HG03280 (cell line): ENCODE measurements at regions not wholly inside any gene's neighbourhood (a gene's known extent, or its start where the extent isn't known, plus 50 kb on each side); places are given as distances from the start of the nearest gene placed in this dataset.

ENCODE experiments used
- ATAC-seq: cut with Tn5 transposase; IDR thresholded peaks from one replicate; pipeline ENCODE4 v1.9.1; 2021; ENCODE audit warnings: mild to moderate bottlenecking, moderate library complexity; ENCODE audit not compliant: unreplicated experiment

GRCh38 chr12:23431006-23431405 is 518.5 kb downstream of the SOX5 start:
- no peak for ATAC-seq

GRCh38 chr12:23433121-23433520 is 516.3 kb downstream of the SOX5 start:
- no peak for ATAC-seq

DNA sequence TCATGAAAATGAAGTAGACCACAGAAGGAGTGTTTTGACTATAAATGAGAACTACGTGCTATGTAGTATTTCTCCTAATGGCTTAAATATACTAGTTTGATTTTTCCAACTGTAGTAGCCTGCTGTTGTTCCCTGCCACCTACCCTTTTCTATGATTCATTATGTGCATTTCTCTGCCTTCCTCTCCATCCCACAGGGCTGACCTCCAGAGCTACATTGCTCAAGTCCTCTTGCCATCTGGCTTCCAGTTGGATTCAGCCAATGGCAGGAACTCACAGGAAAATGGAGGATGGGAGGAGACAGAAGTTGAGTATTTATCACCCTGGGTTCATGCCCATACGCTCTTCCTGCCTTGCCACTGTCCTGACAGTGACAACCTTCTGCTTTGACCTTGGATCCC is 515.3 kb downstream of the SOX5 start:
- no peak for ATAC-seq

- ATAC-seq = no peak
Observed at GRCh38 chr12:23446746-23447145, 502.7 kb downstream of the SOX5 start.

DNA sequence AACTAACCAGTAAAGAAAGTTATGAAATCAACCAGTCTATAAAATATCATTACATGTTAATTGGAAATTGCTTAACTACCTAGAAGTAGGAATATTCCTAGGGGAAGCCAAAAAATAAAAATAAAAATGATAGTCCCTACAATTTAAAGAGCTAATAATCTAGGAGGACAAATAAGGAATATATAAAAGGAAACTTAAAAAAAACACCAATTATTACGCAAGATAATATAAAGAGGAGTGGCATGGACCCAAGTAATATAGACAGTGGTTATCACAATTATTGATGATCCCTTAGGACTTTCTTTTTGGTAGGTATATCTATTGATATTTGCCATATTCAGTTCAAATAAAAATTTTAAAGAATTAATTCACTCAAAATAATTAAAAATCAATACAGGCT is 498.7 kb downstream of the SOX5 start:
- ATAC-seq = no peak

GRCh38 chr12:23455283-23455682 is 494.2 kb downstream of the SOX5 start:
- ATAC-seq = no peak

- no peak for ATAC-seq
Observed at GRCh38 chr12:23458640-23459039, 490.8 kb downstream of the SOX5 start.

DNA sequence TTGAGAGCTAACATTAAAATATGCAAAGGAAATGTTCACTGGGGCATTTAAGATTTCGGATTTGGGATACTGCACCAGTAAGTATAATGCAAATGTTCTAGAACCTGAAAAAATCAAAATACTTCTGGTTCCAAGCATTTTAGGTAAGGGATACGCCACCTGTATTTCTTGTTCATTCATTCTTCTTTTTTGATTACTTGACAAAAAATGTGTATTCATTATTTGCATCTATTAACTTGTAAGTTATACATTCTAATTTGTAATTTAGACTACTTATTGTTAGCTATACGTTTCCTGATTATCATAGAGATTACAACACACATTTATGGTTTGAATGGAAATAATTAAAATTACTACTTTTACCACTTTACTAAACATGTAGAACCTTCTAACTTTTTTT is 486.9 kb downstream of the SOX5 start:
- ATAC-seq = no peak

DNA sequence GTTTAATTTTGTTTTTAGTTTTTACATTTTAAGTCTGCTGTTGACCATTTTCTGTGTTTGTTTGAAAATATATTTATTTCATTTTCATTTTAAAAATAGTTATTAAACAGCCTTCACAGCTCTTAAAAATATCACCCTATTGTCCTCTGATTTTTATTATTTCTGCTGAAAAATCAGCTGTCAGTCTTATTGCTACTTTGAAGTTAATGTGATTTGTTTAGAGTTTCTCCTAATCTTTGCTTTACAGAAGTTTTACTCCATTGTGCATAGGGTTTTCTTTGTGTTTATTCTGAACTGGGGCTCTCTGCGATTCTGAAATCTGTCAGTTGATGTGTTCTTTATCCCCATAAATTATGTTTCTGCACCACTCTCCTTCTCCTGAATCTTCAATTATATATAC is 486.3 kb downstream of the SOX5 start:
- no peak for ATAC-seq

- no peak for ATAC-seq
Observed at GRCh38 chr12:23464241-23464812, 485.1 kb downstream of the SOX5 start.

GRCh38 chr12:23472329-23472971 is 477.0 kb downstream of the SOX5 start:
- ATAC-seq = no peak

DNA sequence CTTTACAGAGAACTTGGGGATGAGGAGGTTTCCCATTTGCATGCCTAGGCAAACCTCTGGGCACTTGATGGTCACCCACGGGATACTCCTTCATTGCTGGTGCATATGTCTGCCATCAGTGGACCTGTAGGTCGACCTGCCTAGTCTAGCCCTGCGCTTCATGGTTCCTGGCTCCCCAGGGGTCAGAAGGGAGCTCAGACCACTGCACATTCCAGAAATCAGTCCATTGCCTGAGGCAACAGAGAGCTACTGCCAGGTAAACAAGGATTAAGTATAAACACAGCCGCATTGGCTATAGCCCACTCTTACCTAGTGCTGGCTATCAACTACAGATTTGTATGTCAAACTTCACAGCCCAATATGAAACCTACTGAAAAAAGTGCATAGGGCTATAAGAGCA is 476.4 kb downstream of the SOX5 start:
- ATAC-seq = no peak

DNA sequence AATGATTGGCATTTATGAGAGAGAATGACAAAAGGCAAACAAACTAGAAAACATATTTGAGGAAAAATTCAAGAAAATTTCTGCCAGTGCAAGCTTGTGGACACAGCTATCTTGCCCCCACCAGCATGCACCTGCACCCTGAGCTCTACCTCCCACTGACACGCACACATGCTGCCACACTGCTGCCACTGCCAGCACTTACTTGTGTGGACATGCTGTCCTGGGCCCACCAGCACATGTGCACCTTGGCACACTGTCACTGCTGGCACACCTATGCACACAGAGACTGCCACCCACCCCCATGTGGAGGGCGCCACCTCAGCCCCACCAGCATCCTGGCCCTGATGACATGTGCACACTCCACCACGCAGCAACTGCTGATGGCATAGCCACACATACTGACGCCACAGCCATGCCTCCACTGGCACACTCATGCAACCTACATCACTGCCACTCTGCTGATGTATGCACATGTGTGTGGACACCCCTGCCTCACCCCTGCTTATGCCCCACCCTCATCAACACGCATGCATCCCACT is 475.0 kb downstream of the SOX5 start:
- ATAC-seq = no peak
